NB4 (cell line): ENCODE measurements at regions not wholly inside any gene's neighbourhood (a gene's known extent, or its start where the extent isn't known, plus 50 kb on each side); places are given as distances from the start of the nearest gene placed in this dataset.

Experiments
- CTCF ChIP-seq: IDR thresholded peaks from one replicate; pipeline ENCODE4 v1.5.1; 2012; ENCODE audit warnings: low read depth, low read length
- POLR2A ChIP-seq: IDR thresholded peaks from 2 replicates; pipeline ENCODE4 v1.6.1; 2011; ENCODE audit warnings: mild to moderate bottlenecking; ENCODE audit not compliant: insufficient read length; ENCODE audit errors: extremely low read depth

- TF ChIP-seq POLR2A (no peak), CTCF (no peak)
These were observed 179.8 kb upstream of the DYRK2 start for GRCh38 chr12:67468549-67469245.
